WTC11 (cell line): ENCODE measurements at regions not wholly inside any gene's neighbourhood (a gene's known extent, or its start where the extent isn't known, plus 50 kb on each side); places are given as distances from the start of the nearest gene placed in this dataset.

Source experiments
- ATAC-seq: fragments of 200-7000 bp; cut with Tn5 transposase; 2 replicates; pipeline ENCODE4 v1.10.0; 2021; ENCODE audit warnings: mild to moderate bottlenecking, moderate library complexity
- CTCF ChIA-PET: fragments of 300-600 bp; sonication (Branson Sonifier 250); formaldehyde crosslinking; loops from one replicate; lab custom pipeline; 2021; ENCODE audit warnings: antibody characterized with exemption; lab: Charles Lee
- POLR2A ChIA-PET: fragments of 350-600 bp; sonication (Branson Sonifier 250); formaldehyde crosslinking; loops from one replicate; lab custom pipeline; 2021; ENCODE audit warnings: antibody characterized with exemption; lab: Charles Lee
- DNase-seq: peaks from one replicate; pipeline ENCODE4 v3.0.0; 2021; ENCODE audit warnings: low spot score
- H3K27ac Mint-ChIP-seq: 2 replicates; pipeline ENCODE4 v1.8.0; 2021; ENCODE audit warnings: mixed read lengths
- H3K27me3 Mint-ChIP-seq: 2 replicates; pipeline ENCODE4 v1.8.0; 2021; ENCODE audit warnings: low read depth, mild to moderate bottlenecking, moderate library complexity, mixed read lengths
- H3K36me3 Mint-ChIP-seq: 2 replicates; pipeline ENCODE4 v1.8.0; 2021; ENCODE audit warnings: mixed read lengths
- H3K4me1 Mint-ChIP-seq: 2 replicates; pipeline ENCODE4 v1.8.0; 2022; ENCODE audit warnings: mixed read lengths
- H3K4me3 Mint-ChIP-seq: 2 replicates; pipeline ENCODE4 v1.8.0; 2021; ENCODE audit warnings: mild to moderate bottlenecking, moderate library complexity, mixed read lengths
- H3K9me3 Mint-ChIP-seq: 2 replicates; pipeline ENCODE4 v1.8.0; 2021; ENCODE audit warnings: mixed read lengths
- AR ChIP-seq: fragments of 250-450 bp; sonication (Bioruptor Pico); IDR thresholded peaks from 2 replicates; pipeline ENCODE4 v1.9.0; 2021; ENCODE audit warnings: mild to moderate bottlenecking
- ATF1 ChIP-seq: sonication (generic); formaldehyde crosslinking; IDR thresholded peaks from 2 replicates; pipeline ENCODE4 v1.8.1; 2023; ENCODE audit warnings: mild to moderate bottlenecking, moderate library complexity, missing genetic modification reagents
- CBFB ChIP-seq: sonication (generic); formaldehyde crosslinking; IDR thresholded peaks from 2 replicates; pipeline ENCODE4 v1.8.1; 2022; ENCODE audit warnings: mild to moderate bottlenecking, low read depth, missing genetic modification reagents
- CTCF ChIP-seq: fragments of 200-600 bp; IDR thresholded peaks from 2 replicates; pipeline ENCODE4 v1.8.0; 2022; ENCODE audit warnings: antibody characterized with exemption
- E2F1 ChIP-seq: sonication (generic); formaldehyde crosslinking; IDR thresholded peaks from 2 replicates; pipeline ENCODE4 v1.8.0; 2022; ENCODE audit warnings: mild to moderate bottlenecking, missing genetic modification reagents
- ELF4 ChIP-seq: sonication (generic); formaldehyde crosslinking; IDR thresholded peaks from 2 replicates; pipeline ENCODE4 v1.8.1; 2022; ENCODE audit warnings: low read depth, mild to moderate bottlenecking, moderate library complexity, missing genetic modification reagents
- EMX1 ChIP-seq: fragments of 250-450 bp; sonication (Bioruptor Pico); IDR thresholded peaks from 2 replicates; pipeline ENCODE4 v1.8.0; 2021; ENCODE audit warnings: mild to moderate bottlenecking
- ETV6 ChIP-seq: sonication (generic); formaldehyde crosslinking; IDR thresholded peaks from 2 replicates; pipeline ENCODE4 v1.8.1; 2022; ENCODE audit warnings: mild to moderate bottlenecking, missing genetic modification reagents
- FOXJ3 ChIP-seq: sonication (generic); formaldehyde crosslinking; IDR thresholded peaks from 2 replicates; pipeline ENCODE4 v1.9.0; 2021; ENCODE audit warnings: missing genetic modification reagents, mild to moderate bottlenecking, borderline replicate concordance
- FOXP4 ChIP-seq: sonication (generic); formaldehyde crosslinking; IDR thresholded peaks from 2 replicates; pipeline ENCODE4 v1.8.0; 2022; ENCODE audit warnings: mild to moderate bottlenecking, missing genetic modification reagents
- KAT7 ChIP-seq: sonication (generic); formaldehyde crosslinking; IDR thresholded peaks from 2 replicates; pipeline ENCODE4 v1.8.1; 2023; ENCODE audit warnings: missing genetic modification reagents, mild to moderate bottlenecking, borderline replicate concordance
- MLX ChIP-seq: sonication (generic); formaldehyde crosslinking; IDR thresholded peaks from 2 replicates; pipeline ENCODE4 v1.8.1; 2023; ENCODE audit warnings: mild to moderate bottlenecking, missing genetic modification reagents, moderate library complexity
- NFE2L1 ChIP-seq: sonication (generic); formaldehyde crosslinking; IDR thresholded peaks from 2 replicates; pipeline ENCODE4 v1.8.1; 2023; ENCODE audit warnings: missing genetic modification reagents
- NFYB ChIP-seq: sonication (generic); formaldehyde crosslinking; conservative IDR thresholded peaks from 2 replicates; pipeline ENCODE4 v1.8.0; 2022; ENCODE audit warnings: low read depth, missing genetic modification reagents
- OVOL2 ChIP-seq: fragments of 250-450 bp; sonication (Bioruptor Pico); IDR thresholded peaks from 2 replicates; pipeline ENCODE4 v1.9.0; 2021; ENCODE audit warnings: mild to moderate bottlenecking, borderline replicate concordance
- PRRX2 ChIP-seq: fragments of 250-450 bp; sonication (Bioruptor Pico); IDR thresholded peaks from 2 replicates; pipeline ENCODE4 v1.8.0; 2021; ENCODE audit warnings: mild to moderate bottlenecking
- RELA ChIP-seq: sonication (generic); formaldehyde crosslinking; IDR thresholded peaks from 2 replicates; pipeline ENCODE4 v1.8.1; 2022; ENCODE audit warnings: missing genetic modification reagents, mild to moderate bottlenecking, borderline replicate concordance
- SP1 ChIP-seq: sonication (generic); formaldehyde crosslinking; conservative IDR thresholded peaks from 2 replicates; pipeline ENCODE4 v1.8.1; 2022; ENCODE audit warnings: missing genetic modification reagents
- TEAD1 ChIP-seq: sonication (generic); formaldehyde crosslinking; IDR thresholded peaks from 2 replicates; pipeline ENCODE4 v1.8.0; 2022; ENCODE audit warnings: mild to moderate bottlenecking, missing genetic modification reagents
- ZNF263 ChIP-seq: sonication (generic); formaldehyde crosslinking; IDR thresholded peaks from 2 replicates; pipeline ENCODE4 v1.8.1; 2022; ENCODE audit warnings: low read depth, mild to moderate bottlenecking, moderate library complexity, missing genetic modification reagents
- ZNF317 ChIP-seq: sonication (generic); formaldehyde crosslinking; IDR thresholded peaks from 2 replicates; pipeline ENCODE4 v1.8.1; 2023; ENCODE audit warnings: low read depth, mild to moderate bottlenecking, moderate library complexity, missing genetic modification reagents, borderline replicate concordance
- ZNF396 ChIP-seq: fragments of 250-450 bp; sonication (Bioruptor Pico); IDR thresholded peaks from 2 replicates; pipeline ENCODE4 v1.8.0; 2021; ENCODE audit warnings: mild to moderate bottlenecking, moderate library complexity, borderline replicate concordance
- ZSCAN18 ChIP-seq: fragments of 250-450 bp; sonication (Bioruptor Pico); IDR thresholded peaks from 2 replicates; pipeline ENCODE4 v2.1.2; 2022; ENCODE audit warnings: mild to moderate bottlenecking, moderate library complexity

- ChIA-PET POLR2A (interaction anchor here (0.6 kb wide), 1 partner anchor 66 kb away, joined by 3 read pairs; no protein-coding TSS in a partner anchor), CTCF (interaction anchor here (0.9 kb wide), 1 partner anchor 12 kb away, joined by 3 read pairs; no protein-coding TSS in a partner anchor)
- DNase-seq (no peak), ATAC-seq (no peak)
- H3K4me3 Mint-ChIP-seq: no peak overlapping the region
- no peak for TF ChIP-seq ATF1 (CRISPR knock-in tag)
- TF ChIP-seq RELA (CRISPR knock-in tag): no peak
- TF ChIP-seq ETV6: no peak
- no peak for TF ChIP-seq NFE2L1
- TF ChIP-seq E2F1 (CRISPR knock-in tag): no peak
- TF ChIP-seq KAT7: no peak
- no peak for TF ChIP-seq OVOL2 (CRISPR knock-in tag)
- no peak for TF ChIP-seq ZNF263 (CRISPR knock-in tag)
- H3K4me1 Mint-ChIP-seq: peaks cover 14% of the 10 kb centered on the region
- H3K27ac Mint-ChIP-seq: no peak overlapping the region
- no peaks in the 10 kb centered on the region for H3K27me3 Mint-ChIP-seq
- no peaks in the 10 kb centered on the region for H3K9me3 Mint-ChIP-seq
- no peaks in the 10 kb centered on the region for H3K36me3 Mint-ChIP-seq
Observed at GRCh38 chr9:71626395-71626794, 141.9 kb downstream of the CEMIP2 start.

- CTCF ChIA-PET: no interaction called here
- TF ChIP-seq FOXJ3 (CRISPR knock-in tag): no peak
- TF ChIP-seq CBFB (CRISPR knock-in tag): no peak
- no peak for TF ChIP-seq FOXP4 (CRISPR knock-in tag)
- no peak for TF ChIP-seq EMX1 (CRISPR knock-in tag)
- no peak for TF ChIP-seq SP1 (CRISPR knock-in tag)
- TF ChIP-seq AR (CRISPR knock-in tag): no peak
- TF ChIP-seq PRRX2 (CRISPR knock-in tag): no peak
- no peak for TF ChIP-seq ELF4 (CRISPR knock-in tag)
- no peak for TF ChIP-seq CTCF
- no peak for TF ChIP-seq ZNF396
- no peak for TF ChIP-seq MLX (CRISPR knock-in tag)
- TF ChIP-seq RELA (CRISPR knock-in tag): no peak
- no peak for TF ChIP-seq ZNF317 (CRISPR knock-in tag)
- no peak for TF ChIP-seq NFYB (CRISPR knock-in tag)
- no peak for TF ChIP-seq ZSCAN18 (CRISPR knock-in tag)
- no peak for TF ChIP-seq TEAD1 (CRISPR knock-in tag)
- H3K27ac Mint-ChIP-seq: no peak overlapping the region
- no peaks in the 10 kb centered on the region for H3K36me3 Mint-ChIP-seq
- H3K4me3 Mint-ChIP-seq: no peak overlapping the region
- no peaks in the 10 kb centered on the region for H3K27me3 Mint-ChIP-seq
- H3K4me1 Mint-ChIP-seq: peaks cover 8% of the 10 kb centered on the region; the same call in 1 of the 2 replicates
- POLR2A ChIA-PET: no interaction called here
- DNase-seq (no peak), ATAC-seq (no peak)
- H3K9me3 Mint-ChIP-seq: no peaks in the 10 kb centered on the region
Observed at GRCh38 chr9:71624728-71625127, 143.6 kb downstream of the CEMIP2 start.
